Rectal smooth muscle tissue (tissue), 1 donor: ENCODE measurements at regions not wholly inside any gene's neighbourhood (a gene's known extent, or its start where the extent isn't known, plus 50 kb on each side); places are given as distances from the start of the nearest gene placed in this dataset.
"Not testable (repeated sequence)": the region's sequence is repeated elsewhere in the genome, so short reads cannot be mapped to it uniquely, and the experiment has no call there.

Experiments used
- H3K27ac ChIP-seq: one replicate; pipeline ENCODE4 v1.7.0; 2013; ENCODE audit warnings: low read depth, low read length, inconsistent platforms
- H3K27me3 ChIP-seq: one replicate; pipeline ENCODE4 v1.7.0; 2013; ENCODE audit warnings: low read length; ENCODE audit not compliant: control insufficient read depth, insufficient read depth
- H3K36me3 ChIP-seq: one replicate; pipeline ENCODE4 v1.7.0; 2013; ENCODE audit warnings: low read length; ENCODE audit not compliant: control insufficient read depth, insufficient read depth
- H3K4me1 ChIP-seq: one replicate; pipeline ENCODE4 v1.7.0; 2013; ENCODE audit warnings: low read length; ENCODE audit not compliant: control insufficient read depth, insufficient read depth
- H3K4me3 ChIP-seq: one replicate; pipeline ENCODE4 v1.7.0; 2013; ENCODE audit warnings: low read length
- H3K9ac ChIP-seq: one replicate; pipeline ENCODE4 v1.7.0; 2013; ENCODE audit warnings: low read length

- H3K4me3 ChIP-seq, H3K9ac ChIP-seq, H3K36me3 ChIP-seq, H3K4me1 ChIP-seq, H3K27me3 ChIP-seq, H3K27ac ChIP-seq: not testable (repeated sequence)
Observed at GRCh38 chr13:109979676-109980075, 193.3 kb upstream of the IRS2 start.

DNA sequence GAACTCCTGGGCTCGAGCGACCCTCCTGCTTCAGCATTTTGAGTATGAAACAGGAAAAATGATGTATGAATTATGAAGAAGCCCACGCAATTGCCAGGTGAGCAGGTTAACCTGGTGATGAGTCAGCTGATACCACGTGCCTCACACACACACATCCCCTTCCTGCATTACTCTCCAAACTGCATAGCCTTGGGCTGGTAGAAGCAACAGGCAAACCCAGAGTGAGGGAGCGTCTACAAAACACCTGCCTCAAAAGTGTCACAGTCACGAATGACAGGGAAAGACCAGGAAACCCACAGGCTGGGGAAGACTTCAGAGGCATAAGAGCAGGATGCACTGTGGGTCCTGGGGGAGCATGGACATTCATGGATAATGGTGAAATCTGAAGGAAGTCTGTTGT, 192.8 kb upstream of the IRS2 start:
- Histone ChIP-seq H3K4me1 (no peaks in the 10 kb centered on the region), H3K36me3 (no peaks in the 10 kb centered on the region), H3K27me3 (no peaks in the 10 kb centered on the region), H3K27ac (no peak overlapping the region), H3K9ac (no peak overlapping the region), H3K4me3 (no peak overlapping the region)

GRCh38 chr13:109977212-109977968, 191.0 kb upstream of the IRS2 start:
- H3K27me3 ChIP-seq = no peaks in the 10 kb centered on the region

DNA sequence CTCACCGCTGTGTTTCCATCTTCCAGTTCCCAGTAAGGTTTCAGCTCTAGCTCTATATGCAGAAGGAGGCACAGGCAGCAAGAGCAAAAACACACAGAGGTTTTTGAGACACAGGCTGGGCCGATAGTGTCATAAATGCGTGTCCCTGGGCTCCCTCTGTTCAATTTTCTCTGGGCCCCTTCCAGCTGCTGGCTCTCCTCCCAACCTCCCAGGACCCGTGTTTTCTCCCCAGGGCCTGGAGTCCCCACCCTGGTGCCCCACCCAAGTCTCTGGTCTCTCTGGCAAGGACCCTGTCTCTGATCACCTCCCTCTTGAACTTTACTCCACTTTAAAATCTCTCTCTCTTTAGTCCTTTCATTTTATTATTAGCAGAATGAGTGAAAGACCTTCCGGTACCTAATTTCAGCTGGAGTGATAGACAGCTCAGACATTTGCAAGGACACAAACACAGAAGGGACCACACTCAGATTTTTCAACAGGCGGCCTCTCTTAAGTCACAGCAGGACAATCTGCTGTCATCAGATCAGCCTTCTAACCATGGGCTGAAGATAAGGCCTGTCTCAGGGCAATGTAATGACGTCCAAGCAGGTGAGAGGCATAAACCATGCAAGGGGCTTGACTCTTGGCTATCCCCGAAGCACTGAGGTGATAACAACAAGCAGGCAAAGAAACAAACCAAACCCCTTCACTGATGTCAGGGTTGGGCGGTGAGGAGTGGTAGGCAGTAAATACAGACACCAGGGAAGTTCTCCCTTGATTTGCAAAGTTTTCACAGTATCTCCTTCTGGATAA, 190.0 kb upstream of the IRS2 start:
- Histone ChIP-seq H3K4me3 (no peak overlapping the region), H3K4me1 (no peaks in the 10 kb centered on the region), H3K36me3 (no peaks in the 10 kb centered on the region), H3K27ac (no peak overlapping the region), H3K9ac (no peak overlapping the region), H3K27me3 (no peaks in the 10 kb centered on the region)

More at GRCh38 chr13:109977212-109977968, 191.0 kb upstream of the IRS2 start:
- Histone ChIP-seq H3K4me1 (no peaks in the 10 kb centered on the region), H3K27ac (no peak overlapping the region), H3K9ac (no peak overlapping the region), H3K36me3 (no peaks in the 10 kb centered on the region), H3K4me3 (no peak overlapping the region)

GRCh38 chr13:109974354-109974753, 188.0 kb upstream of the IRS2 start:
- Histone ChIP-seq H3K4me3 (no peak overlapping the region), H3K27me3 (no peaks in the 10 kb centered on the region), H3K36me3 (no peaks in the 10 kb centered on the region), H3K4me1 (no peaks in the 10 kb centered on the region), H3K27ac (no peak overlapping the region), H3K9ac (no peak overlapping the region)

DNA sequence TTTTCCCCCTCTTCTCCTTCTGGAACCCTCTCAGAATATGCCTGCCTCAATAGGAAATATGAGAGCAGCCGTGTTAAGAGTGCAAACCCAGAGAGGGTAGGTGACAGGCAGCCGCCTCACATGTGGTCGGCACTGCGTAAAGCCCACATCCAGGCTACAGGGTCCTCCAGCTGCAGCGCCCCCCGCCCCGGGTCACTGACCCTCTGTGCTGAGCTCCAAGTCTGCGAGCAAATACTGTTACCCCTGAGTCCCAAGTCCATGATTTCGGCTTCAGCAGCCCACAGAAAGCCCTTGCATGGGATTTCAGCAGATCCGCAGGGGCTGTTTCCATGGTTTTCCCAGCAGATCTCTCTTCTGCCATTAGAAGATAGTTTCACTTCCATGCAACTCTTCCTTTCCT, 186.9 kb upstream of the IRS2 start:
- Histone ChIP-seq H3K4me3 (no peak overlapping the region), H3K27me3 (no peaks in the 10 kb centered on the region), H3K27ac (no peak overlapping the region), H3K4me1 (no peaks in the 10 kb centered on the region), H3K9ac (no peak overlapping the region), H3K36me3 (no peaks in the 10 kb centered on the region)

GRCh38 chr13:109971456-109972090, 185.2 kb upstream of the IRS2 start:
- Histone ChIP-seq H3K27me3 (no peaks in the 10 kb centered on the region), H3K4me1 (no peaks in the 10 kb centered on the region), H3K4me3 (no peak overlapping the region), H3K36me3 (no peaks in the 10 kb centered on the region), H3K27ac (no peak overlapping the region), H3K9ac (no peak overlapping the region)

DNA sequence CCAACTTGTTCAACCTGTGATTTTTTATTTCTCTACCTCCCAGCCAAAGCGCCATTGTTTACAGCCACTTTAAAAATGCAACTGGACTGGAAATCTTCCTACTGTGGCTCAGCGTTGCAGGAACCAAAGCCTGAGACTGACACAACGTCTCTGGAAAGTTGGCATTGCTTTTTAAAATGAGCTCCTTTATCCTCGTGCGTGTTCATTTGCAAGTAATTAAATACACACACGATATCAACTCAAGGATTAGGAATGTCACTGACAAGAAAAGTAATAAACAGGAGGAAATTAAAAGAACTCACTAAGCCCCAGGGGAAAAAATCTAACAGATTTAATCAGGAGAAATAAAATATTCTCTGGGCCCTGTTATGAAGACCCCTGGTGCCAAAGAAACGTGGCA, 184.6 kb upstream of the IRS2 start:
- Histone ChIP-seq H3K9ac (no peak overlapping the region), H3K36me3 (no peaks in the 10 kb centered on the region), H3K27ac (no peak overlapping the region), H3K4me3 (no peak overlapping the region), H3K4me1 (no peaks in the 10 kb centered on the region), H3K27me3 (no peaks in the 10 kb centered on the region)

- no peaks in the 10 kb centered on the region for H3K4me1 ChIP-seq
- no peaks in the 10 kb centered on the region for H3K36me3 ChIP-seq
- H3K27ac ChIP-seq = no peak overlapping the region
- H3K9ac ChIP-seq = no peak overlapping the region
- H3K4me3 ChIP-seq = no peak overlapping the region
- H3K27me3 ChIP-seq = no peaks in the 10 kb centered on the region
Observed at GRCh38 chr13:109968876-109969577, 182.6 kb upstream of the IRS2 start.

DNA sequence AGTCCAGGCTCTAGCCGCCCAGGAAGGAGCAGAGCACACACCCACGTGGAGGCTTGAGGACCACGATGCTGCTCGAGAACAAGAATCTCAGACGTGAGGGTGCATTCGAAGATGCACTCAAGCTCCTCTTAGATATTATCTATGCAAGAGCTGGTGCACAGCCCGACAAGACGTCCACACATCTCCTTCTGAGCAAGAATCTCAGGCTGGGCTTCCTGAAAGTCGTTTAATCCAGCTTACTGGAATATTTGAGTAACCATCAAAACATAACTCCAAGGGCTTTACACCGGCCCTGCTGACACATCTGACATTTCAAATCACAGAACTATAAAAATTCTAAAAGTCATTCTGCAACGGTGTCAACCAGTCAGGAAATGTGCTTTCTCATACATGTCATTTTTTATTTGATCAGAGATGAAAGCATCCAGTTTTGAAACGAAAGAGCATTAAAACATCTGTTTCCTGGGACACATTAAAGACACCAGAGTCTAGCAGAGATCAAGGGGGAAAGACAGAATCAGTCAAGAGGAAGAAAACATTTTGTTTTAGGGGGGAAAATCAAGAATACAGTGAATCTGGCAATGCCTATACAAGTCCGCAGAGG, 177.7 kb upstream of the IRS2 start:
- H3K4me3 ChIP-seq = no peak overlapping the region

GRCh38 chr13:109963384-109963783, 177.0 kb upstream of the IRS2 start:
- Histone ChIP-seq H3K4me3 (no peak overlapping the region), H3K36me3 (no peaks in the 10 kb centered on the region), H3K27me3 (no peaks in the 10 kb centered on the region), H3K27ac (no peak overlapping the region), H3K9ac (no peak overlapping the region), H3K4me1 (no peaks in the 10 kb centered on the region)

More for the DNA sequence above, 177.7 kb upstream of the IRS2 start:
- no peaks in the 10 kb centered on the region for H3K27me3 ChIP-seq
- no peak overlapping the region for H3K9ac ChIP-seq
- H3K36me3 ChIP-seq = no peaks in the 10 kb centered on the region
- H3K4me1 ChIP-seq = no peaks in the 10 kb centered on the region
- no peak overlapping the region for H3K27ac ChIP-seq

GRCh38 chr13:109959903-109960302, 173.5 kb upstream of the IRS2 start:
- Histone ChIP-seq H3K36me3 (no peaks in the 10 kb centered on the region), H3K27ac (no peak overlapping the region), H3K4me3 (no peak overlapping the region), H3K27me3 (no peaks in the 10 kb centered on the region), H3K4me1 (no peaks in the 10 kb centered on the region), H3K9ac (no peak overlapping the region)
